UCSD-AML1 (cell line): ENCODE measurements at regions not wholly inside any gene's neighbourhood (a gene's known extent, or its start where the extent isn't known, plus 50 kb on each side); places are given as distances from the start of the nearest gene placed in this dataset.
"Not testable (repeated sequence)": the region's sequence is repeated elsewhere in the genome, so short reads cannot be mapped to it uniquely, and the experiment has no call there.

Experiments used
- DNase-seq: peaks from one replicate; lab custom pipeline; 2025; ENCODE audit not compliant: unreplicated experiment; lab: John Stamatoyannopoulos, UW

GRCh38 chr6:74448850-74449249 lies 752.8 kb downstream of the CD109 start:
- DNase-seq: no peak

- no peak for DNase-seq
Observed at GRCh38 chr6:74447013-74447412, 751.0 kb downstream of the CD109 start.

GRCh38 chr6:74439123-74439811 lies 743.3 kb downstream of the CD109 start:
- no peak for DNase-seq

- DNase-seq: not testable (repeated sequence)
Observed at GRCh38 chr6:74438395-74438794, 742.4 kb downstream of the CD109 start.

- no peak for DNase-seq
Observed at GRCh38 chr6:74434171-74434570, 738.2 kb downstream of the CD109 start.

DNA sequence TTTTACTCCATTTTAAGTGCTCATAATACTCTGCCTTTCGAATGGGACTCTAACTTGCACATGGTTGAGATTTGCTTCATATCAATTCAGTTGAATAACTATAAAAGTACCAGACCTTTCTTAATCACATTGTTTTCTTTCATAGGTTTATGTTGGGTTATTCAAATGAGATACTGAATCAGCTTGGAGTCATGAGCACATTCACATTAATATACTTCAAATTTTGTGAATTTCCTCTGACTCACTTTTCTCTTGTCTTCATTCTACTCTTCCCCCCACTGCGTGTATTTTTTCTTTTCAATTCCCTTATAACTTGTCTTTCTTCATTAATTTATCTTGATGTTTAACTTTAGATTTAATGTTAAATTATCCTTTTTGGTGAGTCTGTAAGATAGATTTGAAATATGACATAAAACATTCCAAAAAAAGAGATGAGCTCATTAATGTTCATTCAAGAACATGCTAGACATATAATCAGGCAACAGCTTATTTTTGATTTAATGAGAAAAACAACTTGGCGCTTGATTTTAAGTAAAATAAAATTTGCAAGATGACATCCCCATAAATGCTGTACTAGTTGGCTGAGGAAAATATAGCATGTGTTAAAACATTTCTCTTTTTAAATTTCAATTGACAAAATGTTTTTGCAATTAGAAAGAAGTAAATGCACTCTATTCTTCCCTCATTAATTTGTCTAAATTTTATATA lies 736.0 kb downstream of the CD109 start:
- DNase-seq: no peak

GRCh38 chr6:74420221-74420620 lies 724.2 kb downstream of the CD109 start:
- DNase-seq: no peak

DNA sequence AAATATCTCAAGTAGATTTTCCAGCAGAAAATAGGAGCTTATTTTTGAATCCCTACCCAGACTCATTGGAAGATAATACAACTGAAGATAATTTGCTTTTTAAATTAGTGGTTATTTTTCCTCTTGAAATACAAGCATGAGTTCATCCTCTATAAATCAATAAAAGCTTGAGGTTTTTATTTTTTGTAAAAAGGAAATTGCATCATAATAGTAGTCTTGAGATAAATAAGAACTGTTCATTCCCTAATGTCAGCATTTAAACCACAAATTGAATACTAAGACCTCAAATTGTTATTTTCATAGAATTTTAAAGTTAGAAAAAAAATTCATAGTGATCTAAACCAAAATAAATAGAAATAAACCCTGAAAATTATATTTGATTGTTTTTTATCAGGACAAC lies 719.1 kb downstream of the CD109 start:
- DNase-seq: no peak

DNA sequence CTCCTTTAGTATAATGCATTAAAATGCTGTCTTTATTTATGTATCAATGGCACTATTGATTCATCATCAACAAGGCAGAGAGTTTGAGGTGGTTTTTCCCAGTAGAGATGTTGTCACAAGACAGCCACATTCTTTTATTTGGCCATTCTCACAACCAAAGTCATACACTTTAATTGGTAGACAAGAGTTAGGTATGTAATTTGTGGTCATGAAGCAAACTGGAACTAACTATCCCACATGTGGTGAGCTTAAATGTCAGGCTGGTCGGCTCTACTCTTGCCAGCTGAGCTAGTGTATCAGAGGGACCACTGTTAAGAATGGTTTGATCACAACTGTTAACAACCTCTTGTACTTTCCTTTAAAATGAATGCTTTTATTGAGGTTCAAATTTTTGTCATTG lies 714.6 kb downstream of the CD109 start:
- no peak for DNase-seq

- DNase-seq: no peak
Observed at GRCh38 chr6:74409447-74409846, 713.4 kb downstream of the CD109 start.

DNA sequence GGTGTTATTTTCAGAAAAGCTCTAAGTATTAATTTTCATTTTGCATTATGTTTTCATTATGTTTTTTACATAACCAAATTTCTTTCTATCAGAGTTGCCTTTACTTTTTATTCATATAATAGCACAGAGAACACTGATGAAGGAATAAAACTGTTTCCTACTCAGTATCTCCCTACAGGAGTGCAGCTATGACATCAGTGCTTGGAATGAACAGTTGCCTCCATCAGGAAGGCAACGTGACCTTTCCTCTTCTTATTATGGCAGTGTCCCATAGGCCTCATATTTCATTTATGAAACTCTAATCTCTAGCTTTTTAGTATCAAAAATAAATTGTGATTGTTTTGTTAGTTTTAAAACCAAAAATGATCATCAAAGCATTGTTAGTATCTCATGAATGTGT lies 712.8 kb downstream of the CD109 start:
- DNase-seq: no peak

DNA sequence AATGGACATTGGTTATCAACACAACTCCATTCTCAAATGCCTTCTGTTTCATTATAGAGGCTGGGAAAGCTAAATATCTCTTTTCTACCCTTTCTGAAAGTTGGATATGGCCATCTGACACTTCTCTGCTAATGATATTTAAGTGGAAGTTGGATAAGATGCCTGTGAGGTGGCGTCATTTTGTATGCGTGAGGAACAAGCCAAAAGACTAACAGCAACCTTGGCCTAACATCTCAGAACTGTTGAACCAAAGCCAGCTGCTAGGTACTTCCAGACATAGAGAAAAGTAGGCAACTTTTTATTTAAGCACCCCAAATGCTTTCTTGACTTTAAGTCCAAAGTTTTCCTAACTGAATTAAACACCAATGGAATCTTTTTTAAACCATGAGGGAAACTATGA lies 708.4 kb downstream of the CD109 start:
- no peak for DNase-seq

GRCh38 chr6:74402781-74403180 lies 706.8 kb downstream of the CD109 start:
- DNase-seq: no peak

DNA sequence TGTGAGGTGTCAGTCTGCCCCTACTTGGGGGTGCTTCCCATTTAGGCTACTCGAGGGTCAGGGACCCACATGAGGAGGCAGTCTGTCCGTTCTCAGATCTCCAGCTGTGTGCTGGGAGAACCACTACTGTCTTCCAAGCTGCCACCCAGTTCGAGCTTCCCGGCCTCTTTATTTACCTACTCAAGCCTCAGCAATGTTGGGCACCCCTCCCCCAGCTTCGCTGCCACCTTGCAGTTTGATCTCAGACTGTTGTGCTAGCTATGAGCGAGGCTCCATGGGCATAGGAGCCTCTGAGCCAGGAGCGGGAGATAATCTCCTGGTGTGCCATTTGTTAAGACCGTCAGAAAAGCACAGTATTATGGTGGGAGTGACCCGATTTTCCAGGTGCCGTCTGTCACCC lies 682.4 kb downstream of the CD109 start:
- DNase-seq: not testable (repeated sequence)

DNA sequence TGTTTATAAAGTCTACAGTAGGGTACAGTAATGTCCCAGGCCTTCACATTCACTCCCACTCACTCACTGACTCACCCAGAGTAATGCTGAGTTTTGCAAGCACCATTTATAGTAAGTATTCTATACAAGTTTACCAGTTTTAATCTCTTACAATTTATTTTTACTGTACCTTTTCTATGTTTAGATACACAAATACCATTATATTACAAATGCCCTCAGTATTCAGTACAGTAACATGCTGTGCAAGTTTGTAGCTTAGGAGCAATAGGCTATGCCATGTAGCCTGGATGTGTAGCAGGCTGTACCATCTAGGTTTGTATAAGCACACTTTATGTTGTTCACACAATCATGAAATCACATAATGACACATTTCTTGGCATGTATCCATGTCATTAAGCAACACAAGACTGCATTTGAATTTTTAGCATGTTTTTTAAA lies 673.6 kb downstream of the CD109 start:
- no peak for DNase-seq

- DNase-seq: no peak
Observed at GRCh38 chr6:74368746-74369145, 672.7 kb downstream of the CD109 start.

DNA sequence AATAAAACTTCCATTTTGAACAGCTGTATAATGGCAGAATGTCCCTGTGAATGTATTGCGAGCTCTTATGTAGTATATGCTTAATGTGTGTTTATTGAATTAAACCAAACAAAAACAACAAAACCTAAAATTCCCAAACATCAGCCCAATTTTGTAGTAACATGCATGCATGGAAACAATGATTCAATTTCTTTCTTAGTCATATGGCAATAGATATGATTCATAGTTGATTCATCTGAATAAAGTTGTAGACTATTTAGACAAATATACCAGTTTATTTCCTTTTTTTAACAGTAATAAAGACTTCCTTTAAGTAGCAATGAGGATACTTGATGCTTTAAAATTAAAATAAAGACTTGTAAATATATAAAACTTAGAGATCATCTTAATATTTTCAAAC lies 670.6 kb downstream of the CD109 start:
- no peak for DNase-seq

GRCh38 chr6:74362391-74362790 lies 666.4 kb downstream of the CD109 start:
- no peak for DNase-seq

DNA sequence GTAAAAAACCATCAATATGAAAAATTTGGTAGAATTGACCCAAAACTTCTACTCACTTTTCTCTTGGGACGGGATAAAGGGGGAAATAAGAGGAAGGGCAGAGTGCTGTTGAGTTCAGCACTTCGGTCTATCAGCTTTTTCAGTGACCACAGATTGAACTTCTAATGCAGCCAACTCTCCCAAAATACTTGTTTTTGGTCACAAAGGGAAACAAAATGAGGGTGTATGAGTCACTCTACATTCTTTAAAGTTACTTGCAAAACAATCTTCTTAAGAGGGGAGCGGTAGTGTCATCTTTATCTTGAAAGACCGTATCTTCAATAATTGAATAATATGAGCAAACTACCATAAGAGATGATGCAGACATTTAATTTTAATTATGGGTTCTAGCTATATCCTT lies 661.3 kb downstream of the CD109 start:
- no peak for DNase-seq

GRCh38 chr6:74356391-74356790 lies 660.4 kb downstream of the CD109 start:
- no peak for DNase-seq

DNA sequence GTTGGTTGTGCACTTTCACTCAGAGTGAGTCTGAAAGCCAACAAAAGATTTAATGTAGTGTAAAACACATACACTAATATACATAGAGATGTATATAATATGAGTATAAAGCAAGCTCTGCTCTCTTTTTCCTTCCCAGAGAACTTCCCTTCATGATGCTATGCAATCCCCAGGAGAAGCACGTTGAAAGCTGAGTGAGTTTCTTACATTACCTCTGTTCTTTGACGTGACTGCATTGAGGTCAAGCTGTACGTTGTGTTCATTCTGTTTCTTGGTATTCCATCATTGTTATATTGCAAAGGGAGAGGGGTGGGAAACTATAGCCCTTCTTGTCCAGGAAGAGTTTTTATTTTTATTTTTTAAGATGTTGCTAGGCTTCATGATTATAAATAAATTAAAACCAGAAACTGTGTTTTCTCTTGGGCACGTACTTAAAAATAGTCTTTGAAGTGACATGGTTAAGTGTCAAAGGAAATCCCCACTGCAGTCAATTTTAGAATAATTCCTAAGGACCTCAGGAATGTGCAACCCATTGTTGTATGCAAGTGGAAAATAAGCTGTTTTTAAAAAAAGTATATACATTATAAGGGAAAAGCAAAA lies 651.0 kb downstream of the CD109 start:
- no peak for DNase-seq

DNA sequence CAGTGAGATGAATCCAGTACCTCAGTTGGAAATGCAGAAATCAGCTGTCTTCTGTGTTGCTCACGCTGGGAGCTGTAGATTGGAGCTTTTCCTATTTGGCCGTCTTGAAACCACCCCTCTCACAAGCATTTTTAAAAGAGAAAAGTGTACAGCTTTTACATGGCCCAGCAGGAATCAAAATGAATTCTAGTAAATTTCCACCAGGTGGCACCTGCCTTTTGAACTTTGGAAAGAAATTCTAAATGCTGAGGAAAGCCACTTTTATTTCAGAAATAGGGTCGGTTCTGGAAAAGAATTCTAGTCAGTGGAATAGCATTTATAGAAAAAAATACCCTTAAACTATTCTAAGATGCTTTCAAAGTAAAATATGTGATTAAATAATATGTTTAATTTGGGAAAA lies 647.8 kb downstream of the CD109 start:
- no peak for DNase-seq
